ENCODE measurements at regions not wholly inside any gene's neighbourhood (a gene's known extent, or its start where the extent isn't known, plus 50 kb on each side); places are given as distances from the start of the nearest gene placed in this dataset.

DNA sequence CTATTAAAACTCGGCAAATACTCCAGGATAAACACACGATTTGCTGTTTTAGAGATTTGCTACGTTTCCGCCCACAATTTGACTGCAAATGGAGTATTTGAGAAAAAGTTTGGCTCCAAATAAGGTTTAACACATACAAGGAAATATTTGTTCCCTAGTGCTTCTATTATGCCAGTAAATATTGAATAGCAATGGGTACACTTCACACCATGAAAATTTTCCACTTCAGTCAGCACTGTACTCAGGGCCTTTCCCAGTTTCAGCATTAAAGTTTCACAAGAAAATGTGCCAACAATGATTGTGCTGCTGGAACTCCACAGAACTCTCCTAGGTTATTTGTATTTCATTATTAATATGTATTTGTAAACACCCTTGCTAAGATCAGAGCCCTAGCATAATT is 498.0 kb downstream of the TBL1XR1 start:
- no peak for DNase-seq

DNA sequence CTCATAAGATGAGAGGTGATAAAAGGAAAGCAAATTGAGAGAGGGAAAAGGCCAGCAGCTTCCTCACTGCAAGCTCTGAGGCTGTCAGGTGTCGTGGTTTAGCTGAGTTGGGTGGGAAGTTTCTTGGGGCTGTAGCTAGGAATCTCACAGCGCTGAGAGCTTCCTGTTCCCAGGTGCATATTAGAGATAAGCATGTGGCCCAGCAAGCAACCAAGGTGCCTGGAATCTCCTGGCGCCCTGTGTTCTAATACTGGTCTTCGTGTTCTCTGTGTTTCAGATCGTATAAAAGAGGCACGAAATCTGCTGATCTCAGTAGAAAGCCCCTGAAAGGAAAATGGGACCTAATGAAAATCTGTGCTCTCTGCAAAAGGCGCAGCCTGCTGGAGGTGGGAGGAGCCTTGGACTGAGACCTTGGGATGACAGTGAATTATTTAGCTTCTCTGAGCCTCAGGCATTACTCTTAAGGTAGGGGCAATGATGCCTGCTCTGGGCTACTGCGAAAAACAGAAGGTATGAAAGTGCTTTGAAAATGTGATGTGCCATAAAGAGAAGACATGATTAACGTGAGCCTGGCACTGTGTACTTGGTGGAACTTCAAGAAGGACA is 499.9 kb downstream of the TBL1XR1 start:
- DNase-seq = no peak

DNA sequence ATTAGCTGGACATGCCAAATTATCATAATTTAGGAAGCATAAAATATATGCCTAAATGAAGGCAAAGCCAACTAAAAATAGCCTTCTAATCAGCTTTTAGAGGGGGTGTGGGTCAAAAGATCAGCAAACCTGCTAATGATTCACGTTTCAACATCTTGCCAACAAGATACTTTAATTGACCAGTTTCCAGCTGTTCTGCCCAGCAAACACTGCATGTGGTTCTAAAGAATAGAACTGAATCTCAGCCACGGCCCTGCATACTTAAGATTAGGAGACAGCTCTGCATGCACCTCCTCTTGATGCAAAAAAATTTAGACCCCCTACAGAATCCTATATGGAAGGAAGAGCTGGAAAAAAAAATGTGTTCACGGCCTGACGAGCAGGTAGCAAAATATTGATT is 500.5 kb downstream of the TBL1XR1 start:
- DNase-seq = no peak

- DNase-seq = no peak
Observed at GRCh38 chr3:176692966-176693785, 504.1 kb downstream of the TBL1XR1 start.

- no peak for DNase-seq
Observed at GRCh38 chr3:176692199-176692965, 504.9 kb downstream of the TBL1XR1 start.

- no peak for DNase-seq
Observed at GRCh38 chr3:176690083-176690869, 507.0 kb downstream of the TBL1XR1 start.

DNA sequence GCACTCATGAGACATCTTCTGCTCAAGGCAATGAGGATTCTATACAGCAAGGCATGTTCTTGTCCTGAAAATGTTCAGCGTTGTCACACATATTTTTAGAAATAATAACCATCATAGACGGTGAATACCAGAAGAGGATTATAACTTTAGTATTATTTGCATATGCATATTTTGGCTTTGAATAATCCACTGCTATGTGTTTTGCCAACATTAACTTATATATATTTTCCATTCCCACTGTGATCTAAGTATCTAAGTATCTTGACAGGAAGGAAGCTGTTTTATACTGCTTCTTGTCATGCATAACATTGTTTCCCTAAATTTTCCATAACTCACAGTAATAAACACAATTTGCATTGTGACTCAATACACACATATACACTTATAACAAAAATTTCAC is 509.5 kb downstream of the TBL1XR1 start:
- no peak for DNase-seq

DNA sequence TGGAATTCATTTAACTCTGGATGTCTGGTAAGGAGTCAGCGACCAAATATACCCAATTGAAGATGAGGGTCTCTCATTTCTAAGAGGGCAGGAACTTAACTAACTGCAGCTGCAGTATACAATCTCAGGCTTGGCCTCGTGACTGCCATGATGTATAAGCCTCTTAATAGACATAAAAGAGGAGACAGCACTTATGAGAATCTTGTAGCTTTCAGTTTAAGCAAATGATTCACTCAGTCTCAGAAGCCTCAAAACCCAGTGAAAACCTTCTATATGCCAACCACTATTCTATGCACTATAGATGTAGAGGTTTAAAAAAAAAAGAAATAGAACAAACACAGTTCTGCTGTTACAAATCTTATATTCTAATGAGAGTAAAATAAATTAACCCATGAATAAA is 513.9 kb downstream of the TBL1XR1 start:
- no peak for DNase-seq

GRCh38 chr3:176663837-176664831 is 533.1 kb downstream of the TBL1XR1 start:
- DNase-seq = peak; percentile 1

- no peak for DNase-seq
Observed at GRCh38 chr3:176663387-176663786, 533.9 kb downstream of the TBL1XR1 start.

GRCh38 chr3:176661432-176661964 is 535.8 kb downstream of the TBL1XR1 start:
- DNase-seq = no peak

GRCh38 chr3:176655404-176656094 is 541.7 kb downstream of the TBL1XR1 start:
- DNase-seq = no peak

- DNase-seq = no peak
Observed at GRCh38 chr3:176651622-176652021, 545.7 kb downstream of the TBL1XR1 start.

GRCh38 chr3:176650478-176650877 is 546.8 kb downstream of the TBL1XR1 start:
- DNase-seq = no peak

DNA sequence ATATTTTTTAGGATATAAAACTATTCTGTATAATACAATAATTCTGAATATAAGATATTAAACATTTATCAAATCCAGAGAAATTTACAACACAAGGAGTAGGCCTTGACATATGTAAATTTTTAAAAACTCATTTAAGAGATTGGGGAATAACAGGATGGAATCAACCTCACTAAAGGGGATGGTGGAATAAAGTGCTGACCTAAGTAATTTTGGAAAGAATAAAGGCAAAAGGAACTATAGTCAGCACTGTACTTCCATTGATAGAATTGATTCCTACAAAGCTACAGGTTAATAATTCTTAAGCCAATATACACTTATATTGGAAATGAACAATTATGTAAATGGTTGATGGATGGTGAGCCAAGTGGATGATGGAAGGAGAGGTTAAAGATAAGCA is 549.3 kb downstream of the TBL1XR1 start:
- no peak for DNase-seq

DNA sequence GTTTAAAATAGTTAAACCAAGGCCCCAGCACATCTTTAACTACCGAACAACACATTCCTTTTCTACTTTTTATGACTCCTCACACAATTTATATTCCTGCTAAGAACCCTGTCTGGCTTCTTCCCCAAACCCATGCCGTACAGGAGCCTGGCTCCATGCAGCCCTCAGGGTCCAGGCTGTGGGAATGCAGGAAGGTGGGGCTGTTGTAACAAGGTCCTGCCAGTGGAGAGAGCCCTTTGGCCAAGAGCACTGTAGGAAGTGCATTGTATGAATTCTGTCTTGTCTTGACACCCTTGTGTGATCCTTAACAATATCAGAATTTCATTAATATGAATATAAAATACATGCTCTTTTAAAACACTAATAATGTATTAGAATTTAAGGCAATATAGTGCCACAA is 563.8 kb downstream of the TBL1XR1 start:
- DNase-seq = no peak

GRCh38 chr3:176632925-176633324 is 564.4 kb downstream of the TBL1XR1 start:
- no peak for DNase-seq

DNA sequence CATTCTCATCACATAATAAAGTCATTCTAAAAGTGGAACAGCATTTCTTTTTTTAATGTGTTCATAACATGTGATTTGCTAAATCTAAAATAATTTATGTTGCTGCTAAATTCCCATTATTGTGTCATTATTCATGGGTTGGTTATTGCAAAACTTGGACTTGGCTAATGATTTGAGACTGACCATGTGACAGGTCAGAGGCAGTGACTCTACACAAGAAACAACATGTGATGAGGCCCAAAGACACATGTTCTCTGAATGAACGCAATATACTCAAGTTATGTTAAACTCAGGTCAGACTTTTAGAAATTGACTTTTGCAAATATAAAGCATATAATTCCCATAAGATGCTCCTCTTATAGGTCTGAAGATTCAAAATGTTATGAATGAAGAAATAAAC is 566.1 kb downstream of the TBL1XR1 start:
- DNase-seq = no peak

DNA sequence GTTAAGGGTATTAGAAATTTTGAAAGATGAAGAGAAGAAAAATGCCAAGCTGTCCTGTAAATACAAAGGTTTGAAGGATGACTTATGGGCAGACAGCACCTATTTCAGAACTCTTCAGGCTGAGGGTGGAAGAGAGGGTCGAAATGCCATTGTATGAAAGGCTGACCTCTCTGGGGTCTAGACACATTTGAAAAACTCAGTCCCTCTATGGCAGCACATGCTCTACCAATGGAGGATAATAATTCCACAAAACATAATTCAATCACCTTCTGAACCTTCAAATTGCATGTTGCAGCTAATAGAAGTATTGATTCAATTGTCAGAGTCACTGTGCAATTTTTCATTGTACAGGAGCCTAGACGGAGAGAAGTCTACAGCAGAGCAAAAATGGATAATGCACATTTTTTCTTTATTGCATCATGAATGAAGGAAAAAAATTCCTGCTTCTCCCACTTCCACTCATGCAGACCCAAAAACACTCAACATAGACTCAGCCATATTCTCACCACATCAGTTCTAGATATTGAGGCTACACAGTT is 569.1 kb downstream of the TBL1XR1 start:
- DNase-seq = no peak

DNA sequence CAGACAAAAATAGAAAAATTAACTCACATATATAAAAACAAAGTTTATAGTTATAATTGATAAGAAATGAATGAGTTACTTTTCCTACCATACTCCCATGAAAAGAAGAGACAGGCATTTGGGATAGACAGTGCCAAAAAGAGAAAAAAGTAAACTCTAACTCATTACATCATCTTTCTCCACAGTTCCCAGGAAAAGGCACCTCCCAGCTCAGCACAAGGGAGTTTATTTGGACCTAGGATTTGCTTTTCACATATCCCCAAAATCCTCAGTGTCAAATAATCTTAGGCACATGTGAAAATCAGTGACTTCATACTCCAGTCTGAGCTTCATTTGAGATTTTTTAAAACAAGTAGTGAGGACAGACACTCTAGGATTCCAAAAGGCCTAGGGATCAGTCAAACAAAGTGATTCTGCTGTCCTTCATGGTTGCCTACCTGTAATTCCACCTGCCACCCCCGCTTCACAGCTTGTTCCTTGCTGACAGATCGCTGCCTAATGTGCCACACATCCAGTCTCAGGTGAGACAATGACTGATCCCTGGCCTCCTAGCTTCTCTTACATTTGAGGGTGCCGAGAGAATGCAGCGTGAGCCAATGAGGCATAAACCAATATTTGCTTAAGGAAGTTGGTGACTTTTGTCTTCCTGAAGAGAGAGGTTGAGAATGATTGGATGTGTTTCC is 573.7 kb downstream of the TBL1XR1 start:
- no peak for DNase-seq
